Stimulated activated memory B cell treated with anti-CD40 and anti-IgM and Interleukin-4, amounts not matched to agents 10 μg/mL and 1 μg/mL and 100 μg/mL, for 72 hours (primary cell): ENCODE measurements at regions not wholly inside any gene's neighbourhood (a gene's known extent, or its start where the extent isn't known, plus 50 kb on each side); places are given as distances from the start of the nearest gene placed in this dataset.

Experiments
- ATAC-seq: fragments of 150-1000 bp; cut with Tn5 transposase; 2 replicates; pipeline ENCODE4 v1.10.0; 2021
- H3K27ac Mint-ChIP-seq: one replicate; pipeline ENCODE4 v1.8.0; 2022; ENCODE audit warnings: mild to moderate bottlenecking, mixed read lengths
- H3K27me3 Mint-ChIP-seq: one replicate; pipeline ENCODE4 v1.8.0; 2022; ENCODE audit warnings: mixed read lengths
- H3K36me3 Mint-ChIP-seq: one replicate; pipeline ENCODE4 v1.8.0; 2022; ENCODE audit warnings: mixed read lengths
- H3K4me1 Mint-ChIP-seq: one replicate; pipeline ENCODE4 v1.8.0; 2022; ENCODE audit warnings: mixed read lengths
- H3K4me3 Mint-ChIP-seq: one replicate; pipeline ENCODE4 v1.8.0; 2022; ENCODE audit warnings: mild to moderate bottlenecking, moderate library complexity, mixed read lengths
- H3K9me3 Mint-ChIP-seq: one replicate; pipeline ENCODE4 v1.8.0; 2022; ENCODE audit warnings: mixed read lengths

- H3K27ac Mint-ChIP-seq = no peak overlapping the region
- peaks cover 6% of the 10 kb centered on the region for H3K4me1 Mint-ChIP-seq
- ATAC-seq = no peak
- no peaks in the 10 kb centered on the region for H3K36me3 Mint-ChIP-seq
- H3K4me3 Mint-ChIP-seq = no peak overlapping the region
- H3K27me3 Mint-ChIP-seq = peaks cover 27% of the 10 kb centered on the region
- H3K9me3 Mint-ChIP-seq = no peaks in the 10 kb centered on the region
These were observed 89.2 kb downstream of the VEGFA start for GRCh38 chr6:43859213-43859612.

DNA sequence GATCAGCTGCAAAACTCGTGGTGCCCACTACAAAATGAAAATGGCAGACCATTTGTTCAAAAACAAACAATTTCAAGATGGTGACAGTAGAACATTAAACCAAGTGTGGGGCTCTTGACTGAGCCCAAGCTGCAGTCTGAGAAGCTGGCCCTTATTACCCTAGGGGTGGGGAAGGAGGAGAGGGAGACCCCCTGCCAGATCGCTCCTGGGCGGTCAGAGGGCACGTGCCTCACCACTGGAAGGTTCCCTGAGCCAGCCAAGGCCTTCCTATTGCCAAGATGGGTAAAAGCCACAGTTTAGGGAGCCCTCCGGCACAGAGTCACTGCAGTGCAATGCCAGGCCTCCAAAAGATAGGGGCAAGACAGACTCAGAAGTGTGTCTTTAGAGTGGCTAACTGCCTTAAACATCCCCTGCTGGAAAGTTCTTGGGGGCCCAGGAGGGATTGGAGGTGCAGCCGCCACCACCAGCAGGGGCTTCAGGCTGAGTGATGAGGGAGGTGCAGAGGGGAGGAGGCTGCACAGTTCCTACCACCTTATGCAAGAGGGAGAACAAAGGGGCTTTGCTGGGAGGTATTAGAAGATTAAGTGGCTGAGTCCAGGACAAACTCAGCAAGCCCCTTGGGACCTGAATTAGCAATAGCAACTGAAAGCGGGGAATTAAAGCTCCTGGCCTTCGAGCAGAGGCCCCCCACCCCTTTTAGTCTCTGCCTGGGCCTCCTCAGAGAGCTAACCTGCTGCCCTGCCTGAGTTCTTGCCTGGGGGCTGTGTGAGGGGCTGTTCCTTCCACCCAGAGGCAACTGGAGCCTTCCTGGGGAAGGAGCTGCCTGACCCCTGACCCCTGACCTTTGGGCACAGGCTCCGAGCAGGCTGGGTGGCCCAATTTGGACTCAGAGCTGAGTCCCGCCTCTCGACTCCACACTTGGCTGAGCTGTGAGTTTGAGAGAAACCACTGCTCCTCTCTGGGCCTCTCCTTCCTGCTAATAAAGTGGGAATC is 88.4 kb downstream of the VEGFA start:
- H3K4me1 Mint-ChIP-seq = peaks cover 6% of the 10 kb centered on the region
- no peak for ATAC-seq
- peaks cover 26% of the 10 kb centered on the region for H3K27me3 Mint-ChIP-seq
- no peak overlapping the region for H3K4me3 Mint-ChIP-seq
- no peaks in the 10 kb centered on the region for H3K36me3 Mint-ChIP-seq
- H3K9me3 Mint-ChIP-seq = no peaks in the 10 kb centered on the region
- H3K27ac Mint-ChIP-seq = no peak overlapping the region

- Mint-ChIP-seq H3K4me1 (peaks cover 6% of the 10 kb centered on the region), H3K27me3 (peaks cover 19% of the 10 kb centered on the region), H3K36me3 (no peaks in the 10 kb centered on the region), H3K4me3 (no peak overlapping the region), H3K9me3 (no peaks in the 10 kb centered on the region), H3K27ac (no peak overlapping the region)
- no peak for ATAC-seq
These were observed 86.2 kb downstream of the VEGFA start for GRCh38 chr6:43856005-43856765.

GRCh38 chr6:43855247-43855646 is 85.2 kb downstream of the VEGFA start:
- no peaks in the 10 kb centered on the region for H3K9me3 Mint-ChIP-seq
- no peaks in the 10 kb centered on the region for H3K36me3 Mint-ChIP-seq
- no peak overlapping the region for H3K27ac Mint-ChIP-seq
- H3K27me3 Mint-ChIP-seq = peaks cover 19% of the 10 kb centered on the region
- peaks cover 6% of the 10 kb centered on the region for H3K4me1 Mint-ChIP-seq
- ATAC-seq = no peak
- no peak overlapping the region for H3K4me3 Mint-ChIP-seq

DNA sequence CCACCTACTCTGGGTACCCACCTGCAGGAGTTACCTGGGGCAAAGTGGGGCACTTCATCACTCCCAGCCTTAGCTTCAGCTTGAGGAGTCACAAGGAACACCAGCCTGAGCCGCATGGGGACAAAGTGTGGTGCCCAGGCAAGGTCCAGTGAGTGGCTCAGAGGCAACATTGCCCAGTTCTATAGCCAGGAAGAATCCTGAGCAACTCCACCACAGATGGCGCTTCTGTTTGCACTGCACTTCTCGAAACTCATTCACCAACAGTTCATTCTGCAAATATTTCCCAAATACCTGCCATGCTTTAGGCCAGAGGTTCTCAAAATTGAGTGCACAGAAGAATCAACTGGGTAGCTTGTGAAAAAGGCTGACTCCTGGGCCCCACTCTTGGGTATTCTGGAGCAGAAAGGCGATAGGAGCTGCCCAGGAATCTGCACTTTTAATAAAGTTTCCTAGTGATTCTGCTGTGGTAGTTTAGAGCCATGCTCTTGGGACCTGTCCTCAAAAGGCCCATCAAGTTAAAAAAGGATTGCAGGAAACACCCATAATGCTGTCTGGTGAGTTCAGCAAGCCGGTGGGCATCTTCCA is 83.1 kb downstream of the VEGFA start:
- H3K4me3 Mint-ChIP-seq = no peak overlapping the region
- peaks cover 11% of the 10 kb centered on the region for H3K27me3 Mint-ChIP-seq
- ATAC-seq = no peak

GRCh38 chr6:43852350-43852864 is 82.4 kb downstream of the VEGFA start:
- H3K27ac Mint-ChIP-seq = no peak overlapping the region
- H3K36me3 Mint-ChIP-seq = no peaks in the 10 kb centered on the region
- peaks cover 11% of the 10 kb centered on the region for H3K27me3 Mint-ChIP-seq
- H3K4me3 Mint-ChIP-seq = no peak overlapping the region
- H3K4me1 Mint-ChIP-seq = peaks cover 6% of the 10 kb centered on the region
- ATAC-seq = no peak
- no peaks in the 10 kb centered on the region for H3K9me3 Mint-ChIP-seq

More for the DNA sequence above, 83.1 kb downstream of the VEGFA start:
- no peaks in the 10 kb centered on the region for H3K9me3 Mint-ChIP-seq
- H3K4me1 Mint-ChIP-seq = peaks cover 6% of the 10 kb centered on the region
- no peaks in the 10 kb centered on the region for H3K36me3 Mint-ChIP-seq
- H3K27ac Mint-ChIP-seq = no peak overlapping the region

- no peak overlapping the region for H3K4me3 Mint-ChIP-seq
- no peak for ATAC-seq
- peaks cover 6% of the 10 kb centered on the region for H3K4me1 Mint-ChIP-seq
- H3K9me3 Mint-ChIP-seq = no peaks in the 10 kb centered on the region
- H3K36me3 Mint-ChIP-seq = no peaks in the 10 kb centered on the region
- peaks cover 11% of the 10 kb centered on the region for H3K27me3 Mint-ChIP-seq
- H3K27ac Mint-ChIP-seq = no peak overlapping the region
These were observed 81.3 kb downstream of the VEGFA start for GRCh38 chr6:43851204-43851865.

DNA sequence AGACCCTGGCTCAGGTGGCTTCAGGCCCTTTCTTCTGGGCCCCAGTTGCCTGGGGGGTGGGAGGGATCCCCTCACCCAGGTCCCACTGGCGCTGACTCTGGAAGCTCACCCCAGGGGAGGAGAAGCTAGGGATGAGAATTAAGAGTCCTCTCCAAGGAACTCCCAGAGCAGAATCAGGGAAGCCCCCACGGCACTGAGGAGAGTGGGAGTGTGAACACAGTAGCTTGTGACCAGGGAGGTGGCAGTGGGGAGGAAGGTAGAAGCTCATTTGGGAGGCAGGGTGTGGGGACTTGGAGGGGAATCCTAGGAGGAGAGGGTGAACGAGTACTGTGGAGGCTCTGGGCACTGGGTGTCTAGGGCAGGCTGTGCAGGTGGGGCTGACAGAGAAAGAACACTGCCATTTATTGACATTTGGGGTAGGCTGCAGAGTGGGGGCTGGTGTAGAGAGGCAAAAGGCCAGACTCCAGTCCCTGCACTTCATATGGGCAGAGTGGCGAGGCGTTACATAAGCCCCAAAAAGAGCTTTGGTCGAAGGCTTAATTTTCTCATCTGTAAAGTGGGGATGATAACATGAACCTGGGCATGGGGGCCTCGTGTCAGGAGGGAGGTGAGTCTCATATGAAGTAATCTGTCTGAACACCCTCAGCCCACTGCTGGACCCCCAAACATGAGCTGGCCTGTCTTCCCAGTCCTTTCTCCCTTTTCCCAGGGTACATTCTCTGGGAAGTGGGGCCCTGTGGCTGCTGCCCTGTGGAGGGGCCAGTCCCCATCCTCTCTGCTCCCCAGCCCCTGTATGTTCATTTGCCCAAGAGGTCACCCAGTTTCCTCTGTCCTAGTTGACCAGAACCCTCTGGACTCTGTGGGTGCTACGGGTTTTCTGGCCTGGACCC is 80.5 kb downstream of the VEGFA start:
- no peak for ATAC-seq
- Mint-ChIP-seq H3K4me3 (no peak overlapping the region), H3K4me1 (peaks cover 6% of the 10 kb centered on the region), H3K27me3 (peaks cover 9% of the 10 kb centered on the region), H3K36me3 (no peaks in the 10 kb centered on the region), H3K9me3 (no peaks in the 10 kb centered on the region), H3K27ac (no peak overlapping the region)

DNA sequence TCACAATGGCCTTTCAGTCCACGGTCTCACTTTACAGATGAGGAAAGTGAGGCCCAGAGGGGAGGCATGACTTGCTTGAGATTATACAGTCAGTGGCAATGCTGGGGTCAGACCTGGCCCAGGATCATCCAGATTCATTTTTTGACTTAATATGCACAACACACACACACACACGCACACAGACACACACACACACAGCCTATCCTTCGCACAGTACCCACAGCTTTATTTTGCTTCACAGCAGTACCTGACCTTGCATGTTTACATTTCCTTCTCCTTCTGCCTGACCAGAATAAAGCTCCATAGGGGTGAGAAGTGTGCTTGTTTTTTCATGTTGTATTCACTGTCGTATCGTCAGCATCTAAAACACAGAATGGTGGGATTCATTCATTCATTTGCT is 79.8 kb downstream of the VEGFA start:
- H3K27ac Mint-ChIP-seq = no peak overlapping the region

GRCh38 chr6:43848671-43849391 is 78.8 kb downstream of the VEGFA start:
- ATAC-seq = no peak
- Mint-ChIP-seq H3K9me3 (no peaks in the 10 kb centered on the region), H3K27ac (no peak overlapping the region), H3K4me3 (no peak overlapping the region), H3K27me3 (peaks cover 7% of the 10 kb centered on the region), H3K4me1 (no peaks in the 10 kb centered on the region), H3K36me3 (no peaks in the 10 kb centered on the region)

More for the DNA sequence above, 79.8 kb downstream of the VEGFA start:
- no peak overlapping the region for H3K4me3 Mint-ChIP-seq
- peaks cover 2% of the 10 kb centered on the region for H3K27me3 Mint-ChIP-seq
- H3K4me1 Mint-ChIP-seq = peaks cover under 1% of the 10 kb centered on the region
- H3K9me3 Mint-ChIP-seq = no peaks in the 10 kb centered on the region
- no peak for ATAC-seq
- H3K36me3 Mint-ChIP-seq = no peaks in the 10 kb centered on the region

DNA sequence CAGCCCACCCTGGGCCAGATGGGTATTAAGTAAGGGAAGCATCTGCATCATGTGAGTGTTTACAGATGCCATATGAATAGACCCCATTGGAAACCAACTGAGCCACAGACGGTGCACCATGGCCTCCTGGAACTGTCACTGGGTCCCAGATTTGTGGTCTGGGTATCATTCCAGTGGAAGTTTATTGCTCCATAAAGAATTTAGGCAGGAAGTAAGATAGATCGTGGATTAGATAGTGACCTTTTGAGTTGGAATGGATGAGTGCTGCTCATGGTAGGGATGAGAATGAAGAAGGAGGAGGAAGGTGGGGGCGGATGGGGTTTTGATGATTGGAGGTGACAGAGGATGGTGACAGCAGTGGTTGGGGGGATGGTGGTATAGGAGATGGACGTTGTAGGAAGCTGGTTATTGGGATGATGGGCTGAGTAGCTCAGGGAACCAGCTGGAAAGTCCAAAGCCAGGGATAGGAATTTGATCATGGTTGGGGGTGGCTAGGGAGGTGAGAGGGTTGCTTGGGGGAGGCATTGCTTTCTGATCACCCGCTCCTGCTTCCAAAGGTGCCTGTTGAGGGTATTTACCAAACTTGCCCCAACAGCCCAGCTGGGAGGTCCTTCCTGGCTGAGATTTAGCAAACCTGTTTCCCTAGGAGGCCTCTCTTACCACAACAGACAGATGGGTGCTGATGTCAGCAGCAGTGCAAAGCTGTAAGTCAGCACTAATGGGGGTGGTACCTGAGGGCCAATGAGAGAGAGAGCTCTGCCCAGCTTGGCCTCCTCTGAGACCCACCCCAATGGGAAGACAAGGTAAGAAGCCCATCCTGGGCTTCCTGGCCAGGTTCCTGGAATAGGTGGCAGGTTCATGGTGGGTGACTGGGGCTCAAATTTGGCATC is 78.0 kb downstream of the VEGFA start:
- no peaks in the 10 kb centered on the region for H3K36me3 Mint-ChIP-seq
- ATAC-seq = no peak
- H3K27ac Mint-ChIP-seq = no peak overlapping the region
- H3K4me3 Mint-ChIP-seq = no peak overlapping the region
- peaks cover 15% of the 10 kb centered on the region for H3K27me3 Mint-ChIP-seq
- no peaks in the 10 kb centered on the region for H3K4me1 Mint-ChIP-seq
- H3K9me3 Mint-ChIP-seq = no peaks in the 10 kb centered on the region

GRCh38 chr6:43846556-43846955 is 76.5 kb downstream of the VEGFA start:
- no peaks in the 10 kb centered on the region for H3K36me3 Mint-ChIP-seq
- no peak for ATAC-seq

GRCh38 chr6:43845646-43846045 is 75.6 kb downstream of the VEGFA start:
- peaks cover 21% of the 10 kb centered on the region for H3K27me3 Mint-ChIP-seq
- no peak for ATAC-seq
- no peak overlapping the region for H3K4me3 Mint-ChIP-seq
- no peaks in the 10 kb centered on the region for H3K4me1 Mint-ChIP-seq
- no peaks in the 10 kb centered on the region for H3K36me3 Mint-ChIP-seq
- H3K27ac Mint-ChIP-seq = no peak overlapping the region
- no peaks in the 10 kb centered on the region for H3K9me3 Mint-ChIP-seq

More at GRCh38 chr6:43846556-43846955, 76.5 kb downstream of the VEGFA start:
- no peaks in the 10 kb centered on the region for H3K4me1 Mint-ChIP-seq
- H3K9me3 Mint-ChIP-seq = no peaks in the 10 kb centered on the region
- H3K4me3 Mint-ChIP-seq = no peak overlapping the region
- H3K27me3 Mint-ChIP-seq = peaks cover 21% of the 10 kb centered on the region
- H3K27ac Mint-ChIP-seq = no peak overlapping the region
